ENCODE measurements at regions not wholly inside any gene's neighbourhood (a gene's known extent, or its start where the extent isn't known, plus 50 kb on each side); places are given as distances from the start of the nearest gene placed in this dataset.
"Not testable (repeated sequence)": the region's sequence is repeated elsewhere in the genome, so short reads cannot be mapped to it uniquely, and the experiment has no call there.

DNA sequence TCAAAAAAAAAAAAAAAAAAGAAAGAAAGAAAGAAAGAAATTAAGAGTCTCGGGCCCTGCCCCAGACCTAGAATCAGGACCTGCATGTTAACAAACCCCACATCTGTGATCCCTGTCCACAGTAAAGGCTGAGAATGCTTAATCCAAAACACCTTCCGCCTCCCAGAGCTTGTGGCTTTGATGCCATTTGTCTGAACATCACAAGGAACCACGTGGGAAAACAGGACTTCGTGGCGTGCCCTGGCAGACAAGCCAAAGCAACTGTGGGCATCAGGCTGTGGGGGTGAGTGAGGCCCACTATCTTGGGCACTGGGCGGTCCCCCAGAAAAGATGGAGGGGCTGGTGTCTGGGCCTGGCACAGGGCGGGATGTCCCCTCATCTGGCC is 173.4 kb upstream of the CIBAR2 start:
- DNase-seq (ENCODE audit: low read depth, low spot score): no peak
- no peak overlapping the region for H3K27ac ChIP-seq

DNA sequence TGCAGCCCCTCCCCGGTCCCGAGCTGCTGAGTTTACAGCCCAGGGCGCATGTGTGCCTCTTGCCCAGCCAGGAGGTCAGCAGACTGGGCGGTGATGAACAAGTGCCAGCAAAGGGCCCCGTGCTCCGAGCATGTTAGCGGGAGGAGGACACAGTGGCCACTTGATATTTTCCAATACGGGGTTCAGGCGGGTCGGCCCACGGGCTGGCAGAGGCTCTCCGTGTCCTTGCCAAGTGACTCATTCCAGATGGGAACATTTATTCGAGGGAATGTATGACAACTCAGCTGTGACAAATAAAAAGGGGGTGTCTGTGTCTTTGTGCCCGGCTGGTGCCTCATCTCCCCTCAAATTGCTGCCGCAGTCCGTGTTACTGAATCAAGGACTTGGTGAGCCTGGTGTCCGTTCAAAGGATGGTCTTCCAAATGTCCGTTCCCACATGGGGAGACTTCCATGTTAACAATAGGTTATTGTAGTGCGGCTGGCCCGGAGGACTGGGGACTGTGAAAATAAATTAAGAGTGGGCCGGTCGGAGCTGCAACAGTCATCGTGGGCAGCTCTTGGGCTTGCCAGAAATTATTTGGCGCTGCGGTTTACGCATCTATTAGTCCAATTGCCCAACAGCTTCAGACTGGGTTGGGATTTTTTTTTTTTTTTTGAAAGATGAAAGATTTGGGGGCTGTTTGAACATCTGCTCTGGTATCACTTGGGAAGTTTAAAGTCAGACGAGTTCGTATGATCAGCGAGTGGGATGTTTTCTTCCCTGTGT is 174.0 kb upstream of the CIBAR2 start:
- H3K27ac ChIP-seq: no peak overlapping the region
- no peak for DNase-seq (ENCODE audit: low read depth, low spot score)

GRCh38 chr16:85286951-85287814 is 174.9 kb upstream of the CIBAR2 start:
- DNase-seq (ENCODE audit: low read depth, low spot score): no peak
- H3K27ac ChIP-seq: no peak overlapping the region

- not testable (repeated sequence) for H3K27ac ChIP-seq; DNase-seq (ENCODE audit: low read depth, low spot score)
Measured at GRCh38 chr16:85287815-85288109, 175.5 kb upstream of the CIBAR2 start.

DNA sequence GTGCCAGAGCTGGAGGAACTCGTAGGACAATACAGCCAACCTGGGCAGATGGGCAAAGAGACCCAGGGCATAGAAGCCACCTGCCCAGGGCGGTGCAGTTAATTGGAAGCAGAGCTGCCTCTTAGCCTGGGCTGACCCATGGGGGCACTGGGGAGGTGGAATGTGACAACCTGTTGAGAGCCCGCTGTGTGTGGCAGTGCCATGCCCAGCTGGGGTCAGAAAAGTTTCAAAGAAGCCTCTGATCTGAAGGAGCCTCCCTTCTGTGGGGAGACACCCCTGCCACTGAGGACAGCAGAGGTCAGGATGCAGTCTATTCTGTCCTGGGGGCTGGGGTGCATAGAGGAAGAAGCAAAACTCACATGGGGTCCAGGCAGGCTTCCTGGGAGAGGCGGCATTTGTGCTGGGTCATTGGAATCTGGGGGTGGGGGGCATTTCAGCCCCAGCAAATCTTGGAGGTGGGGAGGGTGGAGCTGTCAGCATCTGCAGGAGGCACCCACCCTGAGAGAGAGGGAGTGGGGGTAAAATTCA is 176.1 kb upstream of the CIBAR2 start:
- H3K27ac ChIP-seq: no peak overlapping the region
- no peak for DNase-seq (ENCODE audit: low read depth, low spot score)

GRCh38 chr16:85288869-85289660 is 176.8 kb upstream of the CIBAR2 start:
- no peak for DNase-seq (ENCODE audit: low read depth, low spot score)
- no peak overlapping the region for H3K27ac ChIP-seq

DNA sequence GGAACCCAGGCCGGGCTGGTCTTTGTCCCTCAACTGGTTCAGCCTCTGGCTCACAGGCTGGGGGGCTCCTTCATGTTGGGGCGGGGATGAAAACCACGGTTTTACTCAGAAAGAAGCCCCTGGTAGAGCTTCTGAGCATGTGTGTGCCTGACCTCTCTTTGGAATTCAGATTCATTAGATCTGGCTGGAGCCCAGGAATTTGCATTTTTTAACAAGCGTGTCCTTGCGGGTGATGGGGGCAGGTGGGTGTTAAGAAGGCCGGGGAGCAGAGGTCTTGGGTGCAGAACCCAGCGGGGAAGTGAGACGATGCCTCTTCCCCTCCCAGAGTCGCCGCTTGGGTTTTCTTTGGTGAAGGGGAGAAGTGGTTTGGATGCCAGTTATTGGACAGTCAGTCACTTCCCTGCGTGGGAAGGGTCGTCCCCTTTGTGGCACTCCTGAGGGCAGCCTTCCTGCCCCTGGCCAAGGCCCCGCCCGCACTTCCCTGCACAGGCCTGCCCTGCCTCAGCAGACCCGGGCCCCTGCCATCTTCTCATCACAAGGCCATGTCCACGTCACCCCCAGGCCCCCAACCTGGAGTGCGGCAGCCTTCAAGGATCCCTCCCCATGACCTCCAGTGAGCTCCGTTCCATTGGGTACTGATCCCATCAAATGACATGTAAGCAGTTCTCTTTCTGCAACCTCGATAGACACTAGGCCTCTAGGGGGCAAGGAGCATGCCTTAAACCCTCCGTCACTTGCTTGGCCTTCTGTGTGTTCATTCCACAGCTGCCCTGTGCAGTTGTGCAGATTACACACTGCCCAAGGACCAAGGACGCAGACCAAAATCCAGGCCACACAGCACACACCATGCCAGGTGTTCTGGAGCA is 177.7 kb upstream of the CIBAR2 start:
- H3K27ac ChIP-seq: no peak overlapping the region
- DNase-seq (ENCODE audit: low read depth, low spot score): no peak

- no peak overlapping the region for H3K27ac ChIP-seq
- no peak for DNase-seq (ENCODE audit: low read depth, low spot score)
Measured at GRCh38 chr16:85290626-85291301, 178.5 kb upstream of the CIBAR2 start.

GRCh38 chr16:85291302-85292148 is 179.3 kb upstream of the CIBAR2 start:
- no peak overlapping the region for H3K27ac ChIP-seq
- DNase-seq (ENCODE audit: low read depth, low spot score): no peak

- no peak overlapping the region for H3K27ac ChIP-seq
Measured at GRCh38 chr16:85293458-85293857, 181.2 kb upstream of the CIBAR2 start.

DNA sequence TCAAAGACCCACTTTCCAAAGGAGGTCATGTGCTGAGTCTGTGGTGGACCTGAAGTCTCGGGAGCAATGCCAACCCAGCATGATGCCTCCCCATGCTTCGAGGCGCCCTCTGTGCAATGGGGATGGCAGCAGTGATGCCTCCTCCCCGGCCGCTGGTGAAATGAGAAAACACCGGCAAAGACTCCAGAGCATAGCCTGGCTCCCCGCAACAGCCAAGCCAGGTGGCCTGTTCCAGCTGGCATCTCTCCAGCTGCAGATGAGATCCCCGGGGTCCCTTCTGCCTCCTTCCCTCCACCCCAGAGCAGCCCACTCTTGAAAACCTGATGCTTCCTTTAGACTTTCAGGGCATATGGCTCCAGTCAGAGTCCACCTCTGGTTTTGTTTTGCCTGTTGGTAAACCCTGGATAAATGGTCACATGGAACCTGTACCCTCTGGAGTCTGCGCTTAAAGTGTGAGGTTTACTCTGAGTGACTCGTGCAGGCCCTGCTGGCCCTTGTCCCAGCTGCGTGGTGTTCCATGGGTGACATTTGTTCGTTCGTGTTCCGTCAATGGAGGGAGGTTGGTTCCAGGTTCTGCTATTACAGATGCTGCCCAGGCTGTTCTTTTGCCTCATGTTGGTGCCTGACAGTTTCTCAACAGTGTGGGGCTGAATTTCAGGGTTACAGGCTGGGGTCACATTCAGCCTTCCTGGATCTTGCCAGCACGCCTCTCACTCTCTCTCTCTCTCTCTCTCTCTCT is 181.8 kb upstream of the CIBAR2 start:
- no peak overlapping the region for H3K27ac ChIP-seq
- DNase-seq (ENCODE audit: low read depth, low spot score): no peak

More at GRCh38 chr16:85293458-85293857, 181.2 kb upstream of the CIBAR2 start:
- no peak for DNase-seq (ENCODE audit: low read depth, low spot score)

- no peak for DNase-seq (ENCODE audit: low read depth, low spot score)
- no peak overlapping the region for H3K27ac ChIP-seq
Measured at GRCh38 chr16:85294810-85295508, 182.7 kb upstream of the CIBAR2 start.

DNA sequence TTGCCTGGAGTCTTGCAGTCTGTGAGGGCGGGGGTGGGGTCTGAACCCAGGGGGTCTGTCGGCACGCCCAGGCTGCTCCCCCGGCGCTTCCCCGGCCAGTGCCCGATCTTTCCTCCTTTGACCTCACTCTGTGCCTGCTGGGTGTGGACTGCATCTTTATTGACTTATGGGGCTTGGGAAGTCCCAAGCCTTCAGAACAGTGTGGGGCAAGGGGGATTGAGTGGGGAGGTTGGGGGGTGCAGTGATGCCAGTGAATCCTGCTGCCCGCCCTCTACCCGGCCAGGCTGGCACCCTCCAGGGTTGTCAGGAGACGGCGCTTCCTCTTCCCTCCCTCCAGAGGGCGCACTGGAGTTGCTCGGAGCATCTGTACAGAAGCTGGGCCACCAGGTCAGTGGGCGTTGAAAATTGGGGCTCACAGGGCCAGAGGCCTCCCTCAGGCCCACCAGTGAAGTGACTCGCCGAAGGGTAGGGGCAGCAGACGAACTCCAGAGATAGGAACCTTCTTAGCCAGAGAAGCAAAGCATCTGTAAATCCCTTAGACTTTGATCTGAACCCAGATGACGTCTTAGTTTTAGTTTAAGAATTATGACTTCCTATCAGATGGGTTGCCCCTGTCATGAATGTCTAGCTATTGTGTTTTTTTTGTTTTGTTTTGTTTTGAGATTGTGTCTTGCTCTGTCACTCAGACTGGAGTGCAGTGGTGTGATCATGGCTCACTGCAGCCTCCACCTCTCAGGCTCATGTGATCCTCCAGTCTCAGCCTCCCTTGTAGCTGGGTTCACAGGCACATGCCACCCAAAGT is 184.8 kb upstream of the CIBAR2 start:
- DNase-seq (ENCODE audit: low read depth, low spot score): no peak
- no peak overlapping the region for H3K27ac ChIP-seq

DNA sequence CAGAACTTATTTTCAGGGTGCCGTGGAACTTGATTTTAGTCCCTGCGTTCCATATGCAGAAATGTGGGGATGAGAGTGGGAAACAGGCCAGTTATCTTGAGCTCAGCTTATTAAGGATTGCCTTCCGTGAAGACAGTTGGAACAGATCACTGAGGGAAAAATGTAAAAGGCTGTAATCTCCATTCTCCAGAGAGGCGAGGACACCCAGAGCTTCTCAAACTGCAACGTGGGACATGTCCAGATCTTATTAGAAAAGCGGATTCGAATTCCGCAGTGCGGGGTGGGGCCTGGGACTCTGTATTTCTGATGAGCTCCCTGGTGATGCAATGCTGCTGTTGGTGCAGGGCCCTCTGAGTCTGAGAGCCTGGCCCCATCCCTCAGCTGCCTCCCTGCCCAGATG is 185.6 kb upstream of the CIBAR2 start:
- no peak overlapping the region for H3K27ac ChIP-seq
- no peak for DNase-seq (ENCODE audit: low read depth, low spot score)

- DNase-seq (ENCODE audit: low read depth, low spot score): no peak
- no peak overlapping the region for H3K27ac ChIP-seq
Measured at GRCh38 chr16:85300406-85300968, 188.2 kb upstream of the CIBAR2 start.

DNA sequence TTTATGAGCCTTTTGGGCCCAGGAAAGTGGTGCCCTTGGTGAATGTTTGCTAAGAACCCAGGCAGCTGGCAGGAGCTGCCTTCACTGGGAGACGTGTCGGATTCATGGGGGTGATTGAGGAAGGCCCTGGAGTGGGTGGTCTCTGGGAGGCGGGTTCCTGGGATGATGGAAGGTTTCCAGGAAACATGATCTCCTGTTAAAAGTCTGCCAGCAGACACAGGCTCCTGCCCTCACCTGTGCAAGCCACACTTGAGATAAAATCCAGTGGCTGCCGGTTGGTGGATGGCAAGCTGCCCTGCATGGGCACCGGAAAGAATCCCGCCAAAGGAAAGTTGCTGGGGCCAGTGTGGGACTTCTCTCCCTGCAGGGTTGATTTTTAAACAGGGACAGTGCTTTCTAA is 189.0 kb upstream of the CIBAR2 start:
- no peak overlapping the region for H3K27ac ChIP-seq
- no peak for DNase-seq (ENCODE audit: low read depth, low spot score)
